GM18861 (cell line): ENCODE measurements at regions not wholly inside any gene's neighbourhood (a gene's known extent, or its start where the extent isn't known, plus 50 kb on each side); places are given as distances from the start of the nearest gene placed in this dataset.

Experiments used
- ATAC-seq: cut with Tn5 transposase; IDR thresholded peaks from one replicate; pipeline ENCODE4 v1.9.1; 2021; ENCODE audit not compliant: unreplicated experiment

DNA sequence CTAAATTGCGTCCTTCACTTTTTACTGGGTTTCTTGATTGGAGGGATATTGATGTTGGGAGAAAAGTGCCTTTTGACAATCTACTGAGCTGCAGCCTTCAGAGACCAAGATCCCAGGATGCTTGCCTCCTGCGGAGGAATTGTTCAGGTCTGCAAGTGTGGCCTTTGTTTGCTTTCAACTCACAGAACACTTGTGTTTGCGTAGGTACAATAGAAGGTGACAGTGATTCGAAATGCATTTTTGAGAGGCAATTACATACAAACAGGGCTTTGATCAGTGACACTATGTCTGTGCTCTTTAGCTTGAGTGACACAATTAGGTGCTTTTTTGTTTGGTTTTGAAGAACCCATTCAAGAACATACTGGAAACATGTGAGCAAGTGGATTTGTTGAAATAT is 600.6 kb downstream of the QKI start:
- ATAC-seq = no peak

DNA sequence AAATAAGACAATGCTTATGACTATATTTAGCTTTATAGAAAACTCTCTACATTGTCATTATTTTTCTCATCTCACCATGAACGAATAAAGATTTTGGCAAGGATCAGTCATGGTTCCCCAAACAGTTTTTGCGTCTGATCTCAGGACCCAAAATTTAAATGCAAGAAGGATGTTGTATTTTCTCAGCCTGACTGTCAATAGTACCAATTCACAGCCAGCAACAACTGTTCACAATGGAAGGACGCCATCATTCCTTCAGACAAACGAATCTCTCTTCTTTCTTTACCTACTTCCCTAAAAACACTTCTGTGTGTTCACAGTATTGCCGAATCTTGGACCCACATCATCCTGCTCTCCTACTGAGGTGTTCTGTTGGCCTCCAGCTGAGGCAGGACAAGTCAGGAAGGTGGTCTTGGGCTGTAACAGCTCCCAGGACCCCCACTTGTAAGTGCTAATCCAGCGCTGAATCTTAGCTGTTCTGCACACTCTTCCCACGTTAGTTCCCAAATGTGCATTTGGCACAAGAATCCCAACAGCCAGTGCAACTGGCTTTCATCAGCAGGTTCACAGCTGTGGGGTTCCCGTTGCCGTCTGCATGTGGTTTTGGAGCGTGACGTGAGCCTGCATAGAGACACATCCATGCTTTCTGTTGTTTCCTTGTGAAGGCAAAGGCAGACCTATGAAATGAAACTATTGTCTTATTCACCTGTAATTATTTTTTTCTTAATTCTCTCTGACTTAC is 600.0 kb downstream of the QKI start:
- no peak for ATAC-seq

DNA sequence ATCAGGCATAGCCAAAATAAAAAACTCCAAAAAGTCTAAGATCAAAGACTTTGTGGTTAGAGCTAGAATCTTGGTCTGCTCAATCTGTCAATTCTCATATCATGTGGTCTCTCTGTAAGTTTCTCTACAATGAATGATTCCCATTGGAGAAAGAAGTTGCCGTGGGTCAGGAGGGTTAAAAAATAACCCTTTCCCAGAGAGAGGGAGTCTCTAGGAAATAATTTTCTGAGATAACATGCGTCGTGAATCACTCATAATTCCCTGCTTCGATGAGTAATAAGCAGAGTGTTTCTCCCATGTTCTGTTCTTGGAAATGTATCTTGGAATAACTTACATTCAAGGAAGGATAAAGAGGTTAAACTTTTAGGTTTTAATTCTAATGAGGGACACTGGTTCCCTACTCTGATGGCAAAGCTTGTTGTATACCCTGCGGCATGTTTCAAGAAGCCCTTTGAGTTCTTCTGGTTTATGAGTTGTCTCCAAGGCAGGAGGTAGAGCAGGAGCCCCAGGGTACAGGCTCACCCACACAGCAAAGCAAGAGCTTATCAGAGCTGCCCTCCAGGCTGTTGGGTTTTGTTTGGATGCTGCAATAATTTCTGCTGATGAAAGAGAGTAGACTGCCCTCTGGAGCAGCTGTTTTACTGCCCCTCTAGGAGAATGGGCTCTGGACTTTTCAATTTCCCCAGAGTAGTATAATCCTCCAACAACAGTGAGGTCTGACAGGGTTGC is 599.1 kb downstream of the QKI start:
- ATAC-seq = no peak

DNA sequence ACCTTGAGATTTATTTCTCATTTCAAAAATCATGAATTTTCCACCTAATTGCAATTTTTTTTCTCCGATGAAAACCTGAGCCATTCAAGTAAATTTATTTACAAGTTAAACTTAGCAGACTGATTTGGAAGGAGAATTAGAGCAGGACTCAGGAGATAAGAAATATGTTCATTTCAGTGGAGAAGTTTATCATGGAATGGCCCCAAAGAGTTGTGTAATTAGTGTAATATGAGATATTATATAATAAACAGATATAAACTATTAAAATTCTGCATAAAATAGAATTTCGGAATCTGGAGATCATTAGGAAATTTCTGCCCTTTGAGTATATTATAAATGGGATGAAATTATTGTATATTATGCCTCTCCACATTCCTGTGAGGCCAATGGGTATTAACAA is 596.8 kb downstream of the QKI start:
- no peak for ATAC-seq

DNA sequence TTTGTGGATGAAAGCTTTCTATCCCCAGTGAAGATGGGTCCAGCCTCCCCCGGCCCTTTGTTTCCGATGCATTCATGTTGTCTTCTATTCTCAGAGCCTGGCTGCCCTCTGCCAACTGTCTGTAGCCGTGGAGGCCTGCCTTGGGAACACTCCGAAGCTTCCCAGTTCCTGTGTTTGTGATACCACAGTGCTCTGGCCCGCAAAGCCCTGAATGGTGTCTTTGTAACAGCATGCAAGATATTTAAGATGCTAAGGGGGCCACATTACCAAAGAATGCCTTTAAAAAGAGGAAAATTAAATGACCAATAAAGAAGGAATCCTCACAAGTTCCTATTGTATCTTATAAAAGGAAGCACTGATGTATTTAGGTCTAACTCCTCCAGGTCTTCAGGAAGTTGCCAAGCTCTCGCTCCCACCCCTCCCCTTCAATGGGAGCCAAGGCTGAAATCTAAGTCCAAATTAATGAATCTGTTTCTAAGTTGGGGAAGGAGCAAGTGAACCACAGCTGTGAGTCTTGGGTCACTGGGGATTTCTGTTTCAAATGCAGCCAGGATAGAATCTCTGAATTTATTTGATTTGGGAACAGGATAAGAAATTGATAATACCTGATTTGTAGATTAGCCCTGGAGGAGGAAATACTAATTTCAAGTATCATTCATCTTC is 596.1 kb downstream of the QKI start:
- no peak for ATAC-seq

DNA sequence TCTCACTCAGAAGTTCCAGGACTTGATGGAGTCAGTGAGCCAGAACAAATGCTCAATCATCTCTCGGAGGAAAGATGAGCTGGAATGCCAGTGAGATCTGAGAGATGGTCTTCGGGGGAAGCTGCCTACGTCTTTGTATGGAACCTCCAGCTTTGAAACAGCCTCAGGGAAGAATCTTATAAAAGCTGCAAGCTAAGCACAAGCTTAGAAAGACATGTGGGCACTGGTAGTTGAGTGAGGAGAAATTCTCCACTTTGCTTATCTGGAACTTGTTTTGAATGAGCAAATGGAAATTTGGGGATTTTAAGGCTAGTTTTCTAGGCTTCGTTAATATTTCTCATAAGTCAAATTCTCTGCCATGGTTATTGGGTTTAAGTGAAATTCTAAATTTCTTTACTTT is 594.4 kb downstream of the QKI start:
- ATAC-seq = no peak

DNA sequence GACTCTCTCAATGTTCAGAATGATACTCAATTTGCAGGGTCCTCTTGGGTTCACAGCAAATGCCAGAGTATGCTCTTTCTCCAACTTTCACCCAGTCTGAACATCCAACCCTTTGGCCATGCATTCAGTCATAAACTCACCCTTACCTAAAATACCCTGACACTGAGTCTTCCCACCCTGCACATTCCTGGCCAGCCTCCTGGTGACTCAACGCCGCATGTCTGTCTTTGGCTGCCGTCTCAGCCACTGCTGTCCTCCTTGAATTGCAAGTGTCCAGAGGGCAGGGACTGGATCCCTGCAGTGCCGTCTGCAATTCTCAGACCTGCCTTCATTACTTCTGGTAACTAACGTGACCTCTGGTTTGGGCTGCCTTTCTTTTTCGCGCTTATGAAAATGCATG is 593.4 kb downstream of the QKI start:
- no peak for ATAC-seq

DNA sequence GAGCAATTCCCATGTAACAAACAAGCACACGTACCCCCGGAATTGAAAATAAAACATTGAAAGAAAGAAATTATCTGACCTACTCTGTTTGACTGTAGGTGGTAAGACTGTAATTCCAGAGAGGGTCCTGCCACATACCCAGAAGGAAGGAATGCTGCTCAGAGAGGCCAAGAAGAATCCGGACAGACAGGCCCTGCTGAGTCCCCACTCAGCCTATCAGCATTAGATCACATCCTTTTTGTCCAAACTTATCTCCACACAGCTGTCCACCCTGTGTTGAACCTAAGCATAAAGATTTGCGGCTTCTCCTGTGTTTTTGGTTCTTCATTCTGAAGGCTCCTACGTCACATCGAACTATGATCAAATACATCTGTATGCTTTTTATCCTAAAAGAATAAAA is 591.9 kb downstream of the QKI start:
- no peak for ATAC-seq

DNA sequence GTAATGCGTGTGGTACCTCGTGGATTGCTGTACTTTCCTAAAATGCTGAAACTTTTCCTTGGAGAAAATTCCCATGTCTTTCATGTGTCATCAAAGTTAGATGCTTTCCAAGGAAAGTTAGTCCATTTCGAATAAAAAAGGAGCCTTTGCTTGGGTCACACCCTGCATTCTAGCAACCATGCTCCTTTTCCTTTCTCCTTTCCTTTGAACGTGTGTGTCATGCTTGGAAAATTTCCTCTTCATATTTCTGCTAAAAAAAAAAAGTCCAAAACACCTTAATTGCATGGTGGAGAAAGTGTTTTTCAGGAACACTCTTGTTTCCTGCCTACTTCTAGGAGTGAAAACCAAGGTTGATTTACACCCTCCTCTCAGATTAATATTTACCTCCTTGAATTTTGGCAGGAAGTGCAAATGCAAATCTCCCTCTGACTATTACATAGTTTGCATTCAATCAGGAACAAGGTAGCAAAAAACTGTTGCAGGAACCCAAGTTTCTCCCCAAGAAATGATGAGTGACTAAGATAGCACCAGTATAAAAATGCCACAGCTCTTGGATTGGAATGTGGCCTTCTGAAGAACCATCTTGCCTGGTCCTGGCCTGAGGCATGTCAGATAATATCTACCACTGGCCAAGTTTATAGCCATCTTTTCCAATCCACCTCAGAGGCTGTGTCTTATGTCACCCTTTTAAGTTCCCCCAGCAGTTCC is 590.6 kb downstream of the QKI start:
- no peak for ATAC-seq

DNA sequence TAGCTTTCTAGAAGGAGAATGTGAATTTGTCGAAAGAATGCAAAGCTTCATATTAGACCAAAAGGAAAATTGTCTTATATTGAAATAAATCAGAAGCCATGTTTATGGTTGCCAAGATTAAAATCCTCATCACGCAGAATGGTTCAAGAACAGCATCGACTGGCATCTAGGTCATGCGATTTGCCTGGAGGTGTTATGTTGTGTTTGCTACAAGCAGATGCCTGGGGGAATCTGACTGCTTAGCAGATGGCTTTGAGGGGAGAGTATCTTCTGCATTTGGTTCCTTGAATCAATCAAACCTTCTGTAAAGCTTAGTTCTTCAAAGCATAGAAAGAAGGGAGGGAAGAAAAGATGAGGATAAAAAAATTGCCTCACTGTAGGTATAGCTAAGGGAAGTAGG is 585.8 kb downstream of the QKI start:
- no peak for ATAC-seq

DNA sequence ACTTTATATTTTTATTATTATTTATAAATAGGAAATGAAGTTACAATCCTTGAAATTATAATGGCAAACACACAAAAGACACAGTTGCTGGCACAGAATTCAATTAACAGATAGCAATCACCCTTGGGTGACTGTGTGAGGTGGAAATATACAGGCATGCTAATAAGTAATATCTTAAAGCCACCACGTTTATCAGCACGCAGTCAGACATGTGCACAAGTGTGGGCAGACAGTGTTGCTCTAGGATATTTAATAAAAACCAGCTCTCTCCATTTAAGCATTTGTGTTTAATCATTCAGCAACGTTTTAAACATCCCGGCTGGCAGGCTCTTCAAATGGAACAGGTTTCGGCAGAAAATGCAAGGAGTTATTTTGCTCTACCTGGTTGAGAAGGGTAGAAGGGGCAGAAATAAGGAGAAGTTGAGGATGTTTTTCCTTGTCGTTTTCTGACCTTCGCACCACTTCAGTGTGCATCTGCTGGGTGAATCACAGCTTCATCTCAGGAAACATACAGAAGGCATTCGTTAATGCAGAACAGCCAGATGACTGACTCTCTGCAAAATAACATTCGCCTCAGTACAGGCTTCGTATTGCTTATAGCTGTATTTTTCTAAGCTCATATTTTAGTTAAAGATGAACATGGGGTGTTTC is 585.1 kb downstream of the QKI start:
- ATAC-seq = no peak

DNA sequence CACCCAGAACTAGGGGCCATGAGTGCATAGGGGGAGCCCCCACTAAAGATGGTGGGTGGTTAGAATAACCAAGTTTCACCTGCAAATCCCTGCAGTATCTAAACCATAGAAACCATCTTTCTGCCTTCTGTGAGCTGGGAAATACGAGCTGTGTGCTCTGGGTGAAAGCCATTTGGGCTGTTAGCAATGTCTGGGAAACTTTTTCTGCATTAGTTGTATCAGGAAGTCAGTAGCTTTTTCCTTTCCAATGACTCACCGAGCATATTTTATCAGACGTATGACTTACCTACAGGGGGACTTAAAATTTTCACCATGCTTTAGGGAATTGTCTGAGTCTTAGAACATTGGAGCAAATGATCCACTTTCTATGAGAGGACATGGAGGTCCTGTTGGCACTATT is 584.0 kb downstream of the QKI start:
- no peak for ATAC-seq

DNA sequence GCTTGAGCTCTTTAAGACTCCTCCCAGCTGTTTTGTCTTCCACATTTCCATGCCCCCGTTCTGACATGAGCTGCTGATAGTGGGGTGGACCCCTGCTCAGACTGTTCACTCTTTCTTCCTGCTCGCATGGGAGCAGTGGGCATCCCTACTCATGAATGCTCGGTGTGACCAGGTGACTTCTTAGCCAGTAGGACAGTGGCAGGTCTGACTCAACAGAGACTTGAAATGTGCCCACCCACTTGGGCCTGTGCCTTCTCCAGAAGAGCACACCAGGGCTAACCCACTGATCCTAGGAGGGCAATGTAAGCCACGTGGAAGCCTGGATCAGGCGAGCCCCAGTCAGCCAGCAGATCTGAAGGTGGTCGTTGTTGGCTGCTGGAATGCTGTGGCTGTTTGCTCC is 582.0 kb downstream of the QKI start:
- ATAC-seq = no peak

DNA sequence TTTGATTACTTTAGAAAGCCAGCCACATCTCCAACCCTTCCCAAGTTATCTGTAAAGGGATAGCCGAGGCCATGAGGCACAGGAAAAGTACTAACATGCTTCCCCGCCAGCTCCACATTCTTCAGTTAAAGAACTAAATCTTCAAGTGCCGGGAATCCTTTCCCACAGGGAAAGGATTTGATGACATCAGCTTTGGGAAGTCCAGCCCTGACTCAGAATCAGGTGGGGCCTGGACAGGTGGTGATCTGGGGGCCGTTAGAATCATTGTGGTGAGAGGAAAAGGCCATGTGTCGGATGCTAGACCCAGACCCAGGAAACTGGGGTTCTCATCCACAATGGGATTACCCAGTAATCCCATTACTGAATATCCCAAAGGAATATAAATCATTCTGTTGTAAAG is 580.0 kb downstream of the QKI start:
- no peak for ATAC-seq

DNA sequence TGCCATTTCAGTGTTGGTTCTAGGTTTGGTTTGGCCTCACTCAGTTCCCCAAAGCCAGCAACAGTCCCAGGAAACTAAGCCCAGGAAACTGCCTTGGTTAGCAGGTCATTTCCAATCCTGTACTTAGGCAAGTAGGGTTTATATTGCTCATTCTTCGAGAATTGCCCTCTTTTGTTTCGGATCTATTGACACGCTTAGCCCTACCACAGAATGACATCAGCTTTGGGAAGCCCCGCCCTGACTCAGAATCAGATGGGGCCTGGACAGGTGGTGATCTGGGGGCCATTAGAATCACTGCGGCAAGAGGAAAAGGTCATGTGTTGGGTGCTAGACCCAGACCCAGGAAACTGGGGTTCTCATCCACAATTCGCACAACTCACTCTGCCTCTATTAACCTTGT is 578.2 kb downstream of the QKI start:
- ATAC-seq = no peak

DNA sequence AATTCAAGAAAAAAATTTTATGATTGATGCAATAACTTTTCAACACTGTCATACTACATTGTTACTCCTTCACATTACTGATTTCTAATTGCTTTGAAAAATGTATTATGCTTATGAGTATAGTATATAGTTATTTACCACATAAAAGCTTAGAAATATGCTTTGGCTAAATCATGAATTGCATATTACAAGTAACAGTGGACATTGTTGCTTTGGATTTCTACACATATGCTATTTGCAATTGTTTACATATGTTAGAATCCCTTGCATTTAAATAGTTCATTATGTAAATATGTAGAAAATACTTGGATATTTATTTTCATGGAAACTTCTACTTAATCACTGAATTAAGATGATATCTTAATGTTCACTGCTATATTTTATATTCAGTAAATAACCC is 577.5 kb downstream of the QKI start:
- ATAC-seq = no peak

DNA sequence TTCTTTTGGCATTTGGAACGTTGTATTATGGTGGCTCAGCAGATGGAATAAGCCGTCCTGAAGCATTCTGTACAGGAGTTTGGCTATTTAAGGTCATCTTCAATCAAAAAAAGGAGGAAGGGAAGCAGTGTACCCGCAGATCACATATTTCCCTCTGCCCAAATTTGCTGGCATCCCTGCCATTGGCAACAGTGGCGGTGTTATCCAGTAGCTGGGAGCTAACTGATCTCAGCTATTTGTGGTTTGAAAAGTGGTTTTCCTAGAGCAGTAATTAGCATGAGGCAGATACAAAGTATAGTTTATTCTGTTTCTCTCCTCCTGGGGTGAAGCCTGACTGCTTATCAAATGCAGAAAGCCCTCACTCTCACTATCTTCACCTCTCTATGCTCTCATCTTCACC is 576.8 kb downstream of the QKI start:
- ATAC-seq = no peak

DNA sequence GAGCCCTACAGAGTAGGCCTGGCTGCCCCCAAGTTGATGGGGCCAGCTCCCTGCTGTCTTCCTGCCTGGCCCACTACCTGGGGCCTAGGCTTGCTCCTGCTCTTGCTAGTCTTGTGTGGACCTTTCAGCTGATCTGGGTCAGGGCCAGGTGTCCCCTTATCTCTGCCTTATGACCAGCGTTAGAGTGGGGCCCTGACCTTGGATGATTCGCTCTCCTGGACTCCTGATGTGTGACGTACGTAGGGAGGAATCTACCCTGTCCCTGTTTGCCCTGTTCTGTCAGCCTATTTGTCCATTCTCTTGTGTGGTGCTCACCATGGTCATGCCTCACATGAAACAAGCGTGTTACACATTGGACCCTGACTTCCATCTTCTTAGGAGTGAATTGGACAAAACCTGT is 571.8 kb downstream of the QKI start:
- ATAC-seq = no peak

DNA sequence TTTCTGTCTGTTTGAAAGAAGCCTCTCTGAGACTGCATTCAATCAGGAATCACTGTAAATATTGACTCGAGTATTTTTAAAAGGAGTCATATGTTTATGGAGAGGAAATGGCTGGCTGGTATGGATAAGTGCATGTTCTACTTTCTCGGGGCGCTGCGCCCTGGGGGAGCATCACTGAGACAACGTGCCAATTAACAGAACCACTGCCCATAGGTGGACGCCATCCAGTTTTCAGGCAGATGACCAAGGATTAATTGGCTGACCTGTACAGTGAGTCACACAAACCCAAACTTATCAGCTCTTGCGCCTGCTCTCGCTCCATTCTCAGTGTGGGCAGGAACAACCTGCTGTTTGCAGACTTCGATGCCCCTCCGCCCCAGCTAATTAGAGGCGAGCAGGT is 571.2 kb downstream of the QKI start:
- no peak for ATAC-seq

DNA sequence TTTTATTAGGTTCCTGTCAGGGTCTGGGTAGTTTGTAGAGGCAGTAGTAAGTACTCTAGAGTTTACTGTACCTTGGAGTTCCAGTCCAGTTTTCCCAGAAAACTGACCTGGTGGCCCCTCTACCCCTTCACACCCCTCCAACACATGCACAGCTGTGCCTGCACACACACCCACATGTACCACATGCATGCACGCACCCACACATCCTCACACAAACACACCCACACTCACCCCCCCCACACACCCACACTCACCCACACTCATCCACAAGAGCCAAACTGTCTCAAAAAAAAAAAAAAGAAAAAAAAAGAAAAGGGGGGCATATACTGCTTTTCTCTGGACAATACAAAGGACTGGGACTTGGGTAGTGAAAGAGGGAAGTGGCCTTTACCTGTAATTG is 570.5 kb downstream of the QKI start:
- no peak for ATAC-seq
